NAMALWA (cell line): ENCODE measurements at regions not wholly inside any gene's neighbourhood (a gene's known extent, or its start where the extent isn't known, plus 50 kb on each side); places are given as distances from the start of the nearest gene placed in this dataset.

Experiments
- DNase-seq: peaks from one replicate; pipeline ENCODE4 v3.0.0-alpha.2; 2015; ENCODE audit warnings: low spot score

GRCh38 chr2:156647377-156648010 lies 211.3 kb downstream of the GPD2 start:
- DNase-seq = no peak

- DNase-seq = no peak
Observed at GRCh38 chr2:156648522-156648921, 212.3 kb downstream of the GPD2 start.

DNA sequence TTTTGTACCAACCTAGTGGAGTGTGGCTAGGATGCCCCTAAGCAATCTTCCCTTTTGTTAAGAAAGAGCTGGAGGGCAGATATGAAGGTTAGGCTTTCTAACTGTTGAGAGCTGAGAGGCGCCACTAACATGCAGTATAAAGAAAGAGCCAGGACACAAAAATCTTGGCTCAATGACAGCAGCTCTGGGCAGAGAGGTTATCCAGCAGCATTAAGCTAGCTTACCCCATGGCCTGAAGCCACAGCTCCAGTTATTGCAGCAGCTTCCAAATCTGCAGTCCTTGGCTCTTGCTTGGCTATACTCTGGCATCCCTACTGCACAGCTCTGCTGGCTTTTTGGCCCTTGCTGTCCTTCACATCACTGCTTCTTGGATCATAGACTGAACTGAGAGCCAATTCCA lies 213.4 kb downstream of the GPD2 start:
- DNase-seq = no peak

GRCh38 chr2:156652691-156653090 lies 216.5 kb downstream of the GPD2 start:
- no peak for DNase-seq

DNA sequence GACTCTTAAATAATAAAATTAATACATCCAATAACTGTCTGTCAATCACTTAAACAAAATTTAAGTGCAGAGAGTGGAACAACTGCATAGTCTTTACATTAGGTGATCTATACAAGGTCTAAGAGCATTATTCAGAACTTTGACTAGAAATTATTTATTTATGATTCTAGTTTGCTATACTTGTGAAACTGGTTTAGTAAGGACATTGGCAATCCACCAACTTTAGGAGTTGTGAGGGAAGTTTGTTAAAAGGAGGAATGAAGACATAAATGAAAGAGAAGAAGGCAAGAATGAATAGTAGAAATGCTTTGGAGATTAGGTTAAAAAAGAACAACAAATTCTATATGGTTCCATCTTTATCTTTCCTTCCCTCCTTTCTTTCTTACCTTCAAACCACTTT lies 217.5 kb downstream of the GPD2 start:
- DNase-seq = no peak

DNA sequence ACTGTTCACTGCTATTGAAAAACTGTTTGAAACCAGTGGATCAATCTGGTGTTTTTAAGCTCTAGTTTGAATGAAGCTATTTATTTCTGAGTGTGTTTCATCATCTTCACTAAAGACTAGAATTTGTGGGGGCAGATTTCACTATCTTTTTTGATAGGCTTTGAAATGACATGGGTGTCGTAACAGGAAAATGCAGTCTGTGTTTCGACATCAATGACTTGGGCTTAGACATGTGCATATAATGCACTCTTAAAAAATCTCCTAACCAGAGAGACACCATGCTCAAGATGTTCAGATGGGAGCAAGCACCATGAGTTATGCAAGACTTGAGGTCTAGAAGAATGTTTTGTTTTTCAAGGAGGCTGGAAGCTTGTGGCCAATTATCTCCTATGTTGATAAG lies 221.6 kb downstream of the GPD2 start:
- no peak for DNase-seq

GRCh38 chr2:156659694-156660093 lies 223.5 kb downstream of the GPD2 start:
- DNase-seq = no peak

- DNase-seq = no peak
Observed at GRCh38 chr2:156663757-156664409, 227.7 kb downstream of the GPD2 start.

GRCh38 chr2:156666130-156666785 lies 230.1 kb downstream of the GPD2 start:
- DNase-seq = no peak

GRCh38 chr2:156670104-156670503 lies 233.9 kb downstream of the GPD2 start:
- DNase-seq = no peak

- DNase-seq = no peak
Observed at GRCh38 chr2:156671706-156672361, 235.7 kb downstream of the GPD2 start.

GRCh38 chr2:156672556-156673332 lies 236.6 kb downstream of the GPD2 start:
- no peak for DNase-seq

GRCh38 chr2:156673333-156673615 lies 237.1 kb downstream of the GPD2 start:
- DNase-seq = no peak

DNA sequence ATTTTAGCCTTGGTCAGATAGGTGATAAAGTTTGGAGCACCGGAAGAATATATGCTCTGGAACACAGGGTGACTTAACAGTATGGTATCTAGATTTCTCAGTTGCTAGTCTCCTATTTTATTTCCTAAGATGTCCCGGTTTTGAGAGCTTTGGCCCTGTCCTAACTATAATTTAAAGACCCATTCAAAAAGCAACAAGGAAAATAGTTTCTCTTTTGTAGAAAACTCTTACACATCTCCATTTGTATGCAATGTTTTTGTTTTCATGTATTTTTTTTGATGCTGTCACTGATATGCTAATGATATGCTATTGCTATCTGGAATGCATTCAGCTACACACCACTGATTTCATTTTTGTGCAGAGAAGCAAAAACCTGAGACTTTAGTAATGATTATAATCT lies 237.8 kb downstream of the GPD2 start:
- DNase-seq = no peak

DNA sequence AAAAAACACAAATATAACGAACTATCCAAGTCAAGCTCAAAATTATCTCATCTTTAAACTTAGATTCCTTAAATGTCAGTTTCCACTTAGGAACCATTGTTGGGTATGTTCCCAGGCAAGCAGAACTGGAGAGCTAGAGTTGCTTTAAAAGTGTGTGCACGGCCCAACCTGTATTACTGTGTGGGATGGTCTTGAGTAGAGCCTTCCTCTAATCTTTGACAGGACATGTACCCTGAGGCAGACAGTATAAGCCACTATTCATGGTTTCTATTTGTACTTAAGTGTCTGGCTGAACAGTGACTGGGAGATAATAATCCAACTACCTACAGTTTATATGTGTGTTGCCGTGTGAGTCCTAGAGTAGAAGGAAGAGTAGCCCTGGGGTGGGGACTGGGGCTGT lies 239.7 kb downstream of the GPD2 start:
- DNase-seq = no peak

GRCh38 chr2:156679820-156680219 lies 243.6 kb downstream of the GPD2 start:
- no peak for DNase-seq

DNA sequence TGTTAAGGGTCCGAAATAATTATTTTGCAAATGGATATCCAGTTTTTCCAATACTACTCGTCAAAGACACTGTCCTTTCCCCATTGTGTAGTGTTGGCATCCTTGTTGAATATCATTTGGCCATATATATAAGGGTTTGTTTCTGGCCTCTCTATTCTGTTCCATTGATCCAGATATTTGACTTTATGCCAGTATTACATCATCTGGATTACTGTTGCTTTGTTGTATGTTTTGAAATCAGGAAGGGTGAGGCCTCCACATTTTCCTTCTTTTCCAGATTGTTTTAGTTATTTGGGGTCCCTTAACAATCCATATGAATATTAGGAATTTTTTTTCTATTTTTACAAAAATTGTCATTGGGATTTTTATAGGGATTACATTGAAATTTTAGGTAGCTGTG lies 244.1 kb downstream of the GPD2 start:
- DNase-seq = no peak

DNA sequence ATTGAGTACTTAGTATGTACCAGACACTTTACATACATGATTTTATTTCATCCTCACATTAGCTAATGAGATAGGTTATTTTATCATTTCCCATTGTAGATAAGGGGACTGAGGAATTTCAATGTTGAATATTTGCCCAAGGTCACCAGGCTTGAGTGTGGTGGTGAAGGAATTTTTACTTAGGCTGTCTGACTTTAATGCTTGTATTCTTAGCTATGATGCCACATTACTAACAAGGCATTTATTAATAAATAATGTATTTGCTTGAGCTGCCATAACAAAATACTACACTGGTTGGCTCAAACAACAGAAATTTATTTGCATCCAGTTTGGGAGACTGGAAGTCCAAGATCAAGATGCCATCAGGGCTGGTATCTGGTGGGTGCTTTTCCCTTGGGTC lies 250.9 kb downstream of the GPD2 start:
- no peak for DNase-seq

- DNase-seq = no peak
Observed at GRCh38 chr2:156687715-156688114, 251.5 kb downstream of the GPD2 start.

DNA sequence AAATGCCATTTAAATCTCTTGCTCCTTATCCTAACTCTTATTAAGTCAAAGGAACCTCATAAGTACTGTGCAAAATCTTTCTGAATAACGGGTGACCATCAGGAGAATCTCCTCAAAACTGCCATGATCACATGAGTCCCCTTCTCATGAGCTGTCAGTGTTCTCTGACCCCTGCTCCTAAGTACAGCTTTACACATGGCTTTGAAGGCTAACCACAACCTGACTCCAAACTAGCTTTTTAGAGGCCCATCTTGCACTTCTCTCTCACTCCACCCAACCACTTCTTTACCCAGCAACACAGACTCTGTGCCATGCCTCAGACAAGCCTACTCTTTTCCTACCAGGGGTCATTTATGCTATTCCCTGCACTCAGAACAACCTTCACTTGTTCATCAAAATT lies 253.8 kb downstream of the GPD2 start:
- DNase-seq = no peak

- no peak for DNase-seq
Observed at GRCh38 chr2:156691014-156691413, 254.8 kb downstream of the GPD2 start.

- DNase-seq = no peak
Observed at GRCh38 chr2:156695020-156695419, 258.8 kb downstream of the GPD2 start.

DNA sequence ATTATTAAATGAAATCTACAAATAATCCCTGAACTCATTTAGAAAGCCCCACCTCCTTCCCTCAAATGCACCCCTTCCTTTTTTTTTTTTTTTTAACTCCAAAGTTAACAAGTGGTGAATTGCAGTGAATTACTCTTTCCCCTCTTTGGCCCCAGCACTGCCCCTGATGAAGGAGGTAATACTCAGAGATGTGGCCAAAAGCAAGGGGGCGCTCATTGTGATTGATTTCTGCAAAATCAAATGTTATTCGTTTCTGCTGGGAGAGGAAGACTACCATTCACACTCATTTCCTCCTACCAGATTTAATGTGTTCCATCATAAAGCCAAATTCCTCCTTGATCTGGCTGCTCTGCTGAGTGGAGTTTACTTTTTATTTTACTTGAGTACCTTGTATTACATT lies 259.4 kb downstream of the GPD2 start:
- DNase-seq = no peak
